RWPE1 (cell line): ENCODE measurements at regions not wholly inside any gene's neighbourhood (a gene's known extent, or its start where the extent isn't known, plus 50 kb on each side); places are given as distances from the start of the nearest gene placed in this dataset.

Source experiments
- CTCF ChIA-PET: fragments of 350-600 bp; sonication (Branson Sonifier 250); formaldehyde crosslinking; extraction: SDS; loops from one replicate; lab custom pipeline; 2021; lab: Yijun Ruan, JAX
- POLR2A ChIA-PET: fragments of 400-600 bp; formaldehyde crosslinking; extraction: SDS; loops from one replicate; lab custom pipeline; 2020; ENCODE audit warnings: antibody characterized with exemption; ENCODE audit not compliant: low non-redundant PET; lab: Yijun Ruan, JAX
- DNase-seq: peaks from one replicate; pipeline ENCODE4 v3.0.0; 2012; ENCODE audit warnings: low spot score
- H3K27ac ChIP-seq: fragments of 450-650 bp; 2 replicates; pipeline ENCODE4 v1.5.1; 2017
- CTCF ChIP-seq: fragments of 450-650 bp; conservative IDR thresholded peaks from 2 replicates; pipeline ENCODE4 v1.5.1; 2017; ENCODE audit warnings: low read depth, mild to moderate bottlenecking

DNA sequence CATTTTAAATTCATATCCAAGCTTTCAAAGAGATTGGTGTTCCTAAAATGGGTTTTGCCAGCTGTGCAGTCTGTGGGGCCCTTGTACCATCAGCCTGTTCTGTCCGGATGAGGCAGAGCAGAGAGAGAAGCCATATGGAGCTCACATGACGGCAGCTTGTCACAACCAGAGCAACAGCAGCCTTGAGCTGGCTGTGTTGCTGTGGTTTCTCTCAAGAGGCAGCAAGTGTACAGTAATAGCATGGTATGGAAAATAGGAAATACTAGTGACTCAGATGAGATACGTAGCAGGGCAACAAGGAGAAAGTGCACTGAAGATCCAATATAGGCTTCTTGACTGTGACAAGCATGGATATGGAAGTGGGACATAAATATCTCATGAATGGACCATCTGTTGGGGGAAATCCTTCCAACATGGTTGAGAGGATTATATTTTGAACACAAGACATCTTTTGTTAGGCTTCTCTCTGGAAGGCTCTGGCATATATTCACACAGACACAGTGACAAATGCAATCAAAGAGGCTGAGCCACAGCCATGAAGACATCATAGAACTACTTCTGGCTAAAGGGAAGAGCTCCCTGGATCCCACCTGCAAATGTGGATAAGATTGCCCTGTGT lies 251.0 kb upstream of the TAC1 start:
- ChIA-PET CTCF (interaction anchor here (0.7 kb wide), 1 partner anchor 228 kb away, joined by 3 read pairs; no protein-coding TSS in a partner anchor), POLR2A (no interaction called here)
- no peak overlapping the region for H3K27ac ChIP-seq
- no peak for DNase-seq
- no peak for TF ChIP-seq CTCF

- DNase-seq = no peak
- ChIA-PET POLR2A (no interaction called here), CTCF (no interaction called here)
- TF ChIP-seq CTCF = no peak
- no peak overlapping the region for H3K27ac ChIP-seq
Measured at GRCh38 chr7:97495487-97495886, 236.4 kb upstream of the TAC1 start.

GRCh38 chr7:97499204-97499603 lies 232.7 kb upstream of the TAC1 start:
- TF ChIP-seq CTCF = peak; percentile 61
- DNase-seq = peak; percentile 40
- ChIA-PET POLR2A (no interaction called here), CTCF (interaction anchor here (0.6 to 1.1 kb wide), 7 partner anchors 13 to 522 kb away, joined by 3 to 4 read pairs (median 3); no protein-coding TSS in a partner anchor)
- H3K27ac ChIP-seq = no peak overlapping the region

DNA sequence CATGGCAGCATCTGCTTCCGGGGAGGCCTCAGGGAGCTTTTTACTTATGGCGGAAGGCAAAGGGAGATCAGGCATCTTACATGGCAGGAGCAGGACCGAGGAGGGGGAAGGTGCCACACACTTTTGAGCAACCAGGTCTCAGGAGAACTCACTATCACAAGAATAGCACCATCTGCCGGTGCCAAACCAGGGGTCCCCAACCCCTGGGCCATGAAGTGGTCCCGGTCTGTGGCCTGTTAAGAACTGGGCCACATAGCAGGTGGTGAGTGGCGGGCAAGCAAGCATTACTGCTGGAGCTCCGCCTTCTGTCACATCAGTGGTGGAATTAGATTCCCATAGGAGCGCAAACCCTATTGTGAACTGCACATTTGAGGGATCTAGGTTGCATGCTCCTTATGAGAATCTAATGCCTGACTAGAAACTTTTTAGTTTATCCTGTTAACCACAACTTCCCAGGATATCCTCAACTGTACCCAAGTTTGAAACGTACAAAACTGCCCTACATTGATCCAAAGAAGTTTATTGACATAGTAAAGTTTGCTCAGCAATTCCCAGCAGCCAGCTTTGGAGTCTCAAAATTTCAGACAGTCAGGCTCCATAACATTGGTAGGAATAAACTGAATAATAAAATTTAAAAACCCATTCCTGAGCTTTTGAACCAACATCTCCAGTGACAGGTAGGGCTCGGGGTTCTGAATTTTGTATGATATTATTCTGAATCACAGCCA lies 228.4 kb upstream of the TAC1 start:
- DNase-seq = no peak
- CTCF ChIA-PET = interaction anchor here (0.6 to 0.7 kb wide), 2 partner anchors 319 to 324 kb away, joined by 3 read pairs; no protein-coding TSS in a partner anchor
- H3K27ac ChIP-seq = no peak overlapping the region
- TF ChIP-seq CTCF = no peak
- POLR2A ChIA-PET = no interaction called here

DNA sequence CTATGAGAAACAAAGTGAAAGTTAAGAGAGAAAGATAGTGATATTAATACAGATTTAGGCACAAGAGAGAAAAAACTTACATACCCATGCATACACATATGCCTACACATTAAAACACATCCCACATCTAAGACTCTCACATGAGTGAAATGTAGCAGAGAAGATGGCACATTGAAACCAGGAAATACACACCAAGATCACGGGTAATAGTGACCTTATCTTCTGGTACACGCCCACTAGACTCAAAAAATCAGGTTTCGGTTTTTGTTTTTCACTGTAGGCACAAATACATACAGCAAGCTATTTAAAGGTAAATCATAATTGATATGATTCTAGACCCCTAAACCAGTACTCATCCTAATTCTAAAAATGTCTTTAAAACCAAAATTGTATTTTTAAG lies 225.2 kb upstream of the TAC1 start:
- DNase-seq = no peak

More for the DNA sequence above, 225.2 kb upstream of the TAC1 start:
- POLR2A ChIA-PET = no interaction called here
- H3K27ac ChIP-seq = no peak overlapping the region
- no peak for TF ChIP-seq CTCF
- CTCF ChIA-PET = no interaction called here
